Endodermal cell (in vitro differentiated cells): ENCODE measurements at regions not wholly inside any gene's neighbourhood (a gene's known extent, or its start where the extent isn't known, plus 50 kb on each side); places are given as distances from the start of the nearest gene placed in this dataset.

Experiments used
- DNase-seq: peaks from one replicate; pipeline ENCODE4 v3.0.0-alpha.2; 2017
- H3K27ac ChIP-seq: 2 replicates; pipeline ENCODE4 v1.5.1; 2013; ENCODE audit warnings: mild to moderate bottlenecking, low read depth, low read length, moderate library complexity
- H3K27me3 ChIP-seq: 2 replicates; pipeline ENCODE4 v1.6.1; 2013; ENCODE audit warnings: mild to moderate bottlenecking, low read length, moderate library complexity; ENCODE audit not compliant: insufficient read depth, control insufficient read depth, poor library complexity, severe bottlenecking
- H3K36me3 ChIP-seq: 2 replicates; pipeline ENCODE4 v1.7.0; 2013; ENCODE audit warnings: mild to moderate bottlenecking, low read length, moderate library complexity; ENCODE audit not compliant: control insufficient read depth, insufficient read depth
- H3K4me1 ChIP-seq: one replicate; pipeline ENCODE4 v1.7.0; 2013; ENCODE audit warnings: low read length; ENCODE audit not compliant: control insufficient read depth, insufficient read depth
- H3K4me3 ChIP-seq: 2 replicates; pipeline ENCODE4 v1.5.1; 2013; ENCODE audit warnings: mild to moderate bottlenecking, low read length, moderate library complexity
- H3K9ac ChIP-seq: 2 replicates; pipeline ENCODE4 v1.6.1; 2013; ENCODE audit warnings: mild to moderate bottlenecking, low read length, moderate library complexity; ENCODE audit not compliant: poor library complexity, severe bottlenecking; ENCODE audit errors: extremely low read depth
- H3K9me3 ChIP-seq: 2 replicates; pipeline ENCODE4 v1.6.1; 2013; ENCODE audit warnings: mild to moderate bottlenecking, low read length, moderate library complexity; ENCODE audit not compliant: control insufficient read depth
- H3K27ac Mint-ChIP-seq: 2 replicates; pipeline ENCODE4 v1.8.0; 2020; ENCODE audit warnings: mixed read lengths
- H3K27me3 Mint-ChIP-seq: 2 replicates; pipeline ENCODE4 v1.8.0; 2021; ENCODE audit warnings: mild to moderate bottlenecking, mixed read lengths; ENCODE audit not compliant: insufficient read depth
- H3K36me3 Mint-ChIP-seq: 2 replicates; pipeline ENCODE4 v1.8.0; 2020; ENCODE audit warnings: low read depth, mixed read lengths
- H3K4me1 Mint-ChIP-seq: 2 replicates; pipeline ENCODE4 v1.8.0; 2020; ENCODE audit warnings: mixed read lengths
- H3K4me3 Mint-ChIP-seq: 2 replicates; pipeline ENCODE4 v1.8.0; 2020; ENCODE audit warnings: mild to moderate bottlenecking, moderate library complexity, mixed read lengths
- H3K9me3 Mint-ChIP-seq: 2 replicates; pipeline ENCODE4 v1.8.0; 2020; ENCODE audit warnings: mild to moderate bottlenecking, mixed read lengths
- WGBS, 2 experiments: methylation state at CpG; one replicate each; pipeline versions ENCODE4 v1.1.5 to v1.1.7; 2013; ENCODE audit warnings: missing lambda C conversion rate in 2 of 2, mixed read lengths in 1 of 2; ENCODE audit not compliant: insufficient coverage in 1 of 2, insufficient read length in 1 of 2; 5-methylcytosine and 5-hydroxymethylcytosine counted together
- TF ChIP-seq, protein P1 (sequence below): fragments of 200-600 bp; sonication (generic); conservative IDR thresholded peaks from 2 replicates; pipeline ENCODE4 v1.5.0; 2021; ENCODE audit warnings: antibody characterized with exemption, mild to moderate bottlenecking

DNA sequence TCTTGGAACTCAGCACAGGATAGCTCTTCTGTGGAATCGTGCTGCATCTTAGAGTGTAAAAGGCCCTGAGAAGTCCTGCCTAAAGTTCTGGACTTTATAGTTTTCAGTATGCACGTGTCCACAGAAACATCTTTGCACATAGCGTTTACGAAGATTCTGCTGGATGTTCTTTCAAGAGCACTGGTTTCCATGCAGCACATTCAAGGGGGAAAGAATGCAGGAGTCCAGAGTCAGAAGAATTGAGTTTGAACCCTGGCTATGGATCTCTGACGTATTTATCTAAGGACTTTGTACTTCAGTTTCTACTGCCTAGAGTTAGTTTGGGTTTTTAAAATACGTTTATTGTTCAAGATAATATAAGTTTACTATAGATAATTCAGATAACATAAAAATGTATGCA is 282.8 kb upstream of the ZMIZ1 start:
- no peaks in the 10 kb centered on the region for H3K36me3 ChIP-seq
- WGBS, 2 experiments = 91 to 94% methylated on average over 4 to 5 of the region's 6 CpGs
- no peaks in the 10 kb centered on the region for H3K4me1 ChIP-seq
- no peaks in the 10 kb centered on the region for H3K27me3 ChIP-seq
- no peak overlapping the region for H3K9ac ChIP-seq
- H3K27ac Mint-ChIP-seq = no peak overlapping the region
- no peaks in the 10 kb centered on the region for H3K36me3 Mint-ChIP-seq
- H3K4me3 Mint-ChIP-seq = no peak overlapping the region
- peak; percentile 7 for DNase-seq
- TF ChIP-seq, protein P1, sequence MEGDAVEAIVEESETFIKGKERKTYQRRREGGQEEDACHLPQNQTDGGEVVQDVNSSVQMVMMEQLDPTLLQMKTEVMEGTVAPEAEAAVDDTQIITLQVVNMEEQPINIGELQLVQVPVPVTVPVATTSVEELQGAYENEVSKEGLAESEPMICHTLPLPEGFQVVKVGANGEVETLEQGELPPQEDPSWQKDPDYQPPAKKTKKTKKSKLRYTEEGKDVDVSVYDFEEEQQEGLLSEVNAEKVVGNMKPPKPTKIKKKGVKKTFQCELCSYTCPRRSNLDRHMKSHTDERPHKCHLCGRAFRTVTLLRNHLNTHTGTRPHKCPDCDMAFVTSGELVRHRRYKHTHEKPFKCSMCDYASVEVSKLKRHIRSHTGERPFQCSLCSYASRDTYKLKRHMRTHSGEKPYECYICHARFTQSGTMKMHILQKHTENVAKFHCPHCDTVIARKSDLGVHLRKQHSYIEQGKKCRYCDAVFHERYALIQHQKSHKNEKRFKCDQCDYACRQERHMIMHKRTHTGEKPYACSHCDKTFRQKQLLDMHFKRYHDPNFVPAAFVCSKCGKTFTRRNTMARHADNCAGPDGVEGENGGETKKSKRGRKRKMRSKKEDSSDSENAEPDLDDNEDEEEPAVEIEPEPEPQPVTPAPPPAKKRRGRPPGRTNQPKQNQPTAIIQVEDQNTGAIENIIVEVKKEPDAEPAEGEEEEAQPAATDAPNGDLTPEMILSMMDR = no peak
- H3K27ac ChIP-seq = no peak overlapping the region
- H3K9me3 ChIP-seq = no peaks in the 10 kb centered on the region
- peaks cover 13% of the 10 kb centered on the region for H3K9me3 Mint-ChIP-seq
- H3K4me3 ChIP-seq = no peak overlapping the region
- no peaks in the 10 kb centered on the region for H3K4me1 Mint-ChIP-seq
- H3K27me3 Mint-ChIP-seq = peaks cover 2% of the 10 kb centered on the region

DNA sequence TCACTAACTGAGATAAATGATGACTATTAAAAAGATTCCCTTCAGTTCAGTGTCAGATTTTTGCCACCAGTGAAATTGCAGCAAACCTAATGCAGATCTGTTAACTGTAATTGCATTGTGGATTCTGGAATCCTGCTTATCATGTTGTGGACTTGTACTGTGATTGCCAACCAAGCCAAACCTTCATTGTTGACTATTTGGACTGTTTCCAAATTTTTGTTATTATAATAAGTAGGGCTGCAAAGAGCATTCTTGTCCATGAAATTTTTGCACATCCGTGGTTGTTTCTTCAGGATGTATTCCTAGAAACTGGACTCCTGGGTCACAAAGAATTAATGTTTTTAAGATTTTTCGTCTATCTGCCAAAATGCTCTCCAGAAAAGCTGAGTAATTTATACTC is 281.6 kb upstream of the ZMIZ1 start:
- H3K4me1 ChIP-seq = no peaks in the 10 kb centered on the region
- no peak overlapping the region for H3K9ac ChIP-seq
- no peaks in the 10 kb centered on the region for H3K36me3 Mint-ChIP-seq
- H3K4me3 ChIP-seq = no peak overlapping the region
- H3K4me3 Mint-ChIP-seq = no peak overlapping the region
- 97 to 100% methylated on average over 1 to 2 of the region's 2 CpGs for WGBS, 2 experiments
- TF ChIP-seq, protein P1 = no peak
- no peaks in the 10 kb centered on the region for H3K4me1 Mint-ChIP-seq
- H3K27ac ChIP-seq = no peak overlapping the region
- H3K9me3 ChIP-seq = no peaks in the 10 kb centered on the region
- peaks cover 2% of the 10 kb centered on the region for H3K27me3 Mint-ChIP-seq
- no peak for DNase-seq
- no peaks in the 10 kb centered on the region for H3K27me3 ChIP-seq
- H3K27ac Mint-ChIP-seq = no peak overlapping the region
- H3K9me3 Mint-ChIP-seq = peaks cover 13% of the 10 kb centered on the region
- H3K36me3 ChIP-seq = no peaks in the 10 kb centered on the region

DNA sequence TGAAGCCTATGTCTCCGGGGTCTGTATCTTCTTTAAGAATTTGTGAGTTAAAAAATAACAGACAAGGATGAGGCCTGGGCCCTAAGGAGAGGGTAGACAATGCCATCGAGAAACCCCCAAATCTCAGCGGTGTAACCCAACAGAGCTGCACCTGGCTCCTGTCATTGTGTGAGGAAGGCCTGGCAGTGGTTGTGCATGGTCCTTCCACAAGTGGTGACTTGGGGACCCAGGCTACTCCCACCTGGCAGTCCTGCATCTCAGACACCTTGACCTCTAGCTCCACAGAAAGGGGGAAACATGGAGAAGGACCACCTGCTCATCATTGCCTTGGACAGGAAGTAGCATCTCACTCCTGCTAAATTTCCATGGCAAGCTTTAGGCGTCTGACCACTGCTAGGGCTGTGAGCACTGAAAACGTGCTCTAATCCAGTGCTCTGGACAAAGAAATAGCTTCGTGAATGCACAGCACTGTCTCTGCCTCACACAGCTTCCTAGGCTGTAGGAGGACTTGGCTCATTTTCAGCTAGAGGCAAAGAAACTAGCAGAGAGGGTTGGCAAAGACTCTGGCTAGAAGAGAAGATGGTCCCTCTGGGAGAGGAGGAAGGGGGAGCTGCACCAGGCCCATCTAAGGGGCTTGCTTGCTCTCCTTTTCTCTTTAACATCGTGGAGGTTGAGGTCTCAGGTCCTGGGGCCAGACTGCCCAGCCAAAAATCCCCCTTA is 273.9 kb upstream of the ZMIZ1 start:
- Histone ChIP-seq H3K36me3 (no peaks in the 10 kb centered on the region), H3K4me1 (no peaks in the 10 kb centered on the region), H3K27me3 (no peaks in the 10 kb centered on the region), H3K27ac (no peak overlapping the region), H3K9ac (no peak overlapping the region), H3K9me3 (no peaks in the 10 kb centered on the region), H3K4me3 (no peak overlapping the region)
- peak; percentile 25 for DNase-seq
- Mint-ChIP-seq H3K4me3 (no peak overlapping the region), H3K4me1 (peaks cover 3% of the 10 kb centered on the region), H3K27me3 (peaks cover 25% of the 10 kb centered on the region), H3K9me3 (peaks cover 2% of the 10 kb centered on the region), H3K27ac (no peak overlapping the region), H3K36me3 (no peaks in the 10 kb centered on the region)
- TF ChIP-seq, protein P1 = no peak
- 87 to 97% methylated on average over 5 to 7 of the region's 7 CpGs for WGBS, 2 experiments
